Common myeloid progenitor, CD34-positive (primary cell): ENCODE measurements at regions not wholly inside any gene's neighbourhood (a gene's known extent, or its start where the extent isn't known, plus 50 kb on each side); places are given as distances from the start of the nearest gene placed in this dataset.

ENCODE experiments used
- CTCF ChIA-PET: fragments of 350-600 bp; sonication (Branson Sonifier 250); formaldehyde crosslinking; loops from one replicate; lab custom pipeline; 2021; ENCODE audit warnings: antibody characterized with exemption; lab: Charles Lee
- POLR2A ChIA-PET: fragments of 350-600 bp; sonication (Branson Sonifier 250); formaldehyde crosslinking; loops from one replicate; lab custom pipeline; 2021; ENCODE audit warnings: antibody characterized with exemption; lab: Charles Lee
- DNase-seq, 3 donors: peaks; one replicate each; pipeline versions ENCODE4 v3.0.0 to v3.0.0-alpha.2; 2013
- H3K27ac ChIP-seq, 2 experiments: 1 replicate in 1 of 2; 2 replicates in 1 of 2; pipeline ENCODE4 v1.7.0; 2013; ENCODE audit warnings: inconsistent platforms in 2 of 2, low read length in 2 of 2, mild to moderate bottlenecking in 2 of 2, low read depth in 1 of 2, moderate library complexity in 1 of 2; ENCODE audit not compliant: severe bottlenecking in 2 of 2, insufficient read depth in 1 of 2, poor library complexity in 1 of 2
- H3K27me3 ChIP-seq, 5 experiments: replicated peaks in 2 of 5; 1 replicate in 3 of 5; 2 replicates in 2 of 5; pipeline versions ENCODE4 v1.6.1 to v1.7.0; 2013; ENCODE audit warnings: low read length in 4 of 5, mild to moderate bottlenecking in 2 of 5, moderate library complexity in 2 of 5, inconsistent platforms in 1 of 5; ENCODE audit not compliant: insufficient read depth in 5 of 5, control insufficient read depth in 4 of 5
- H3K36me3 ChIP-seq, 4 experiments: 1 replicate in 2 of 4; 2 replicates in 2 of 4; pipeline versions ENCODE4 v1.6.1 to v1.7.0; 2013; ENCODE audit warnings: low read length in 3 of 4, control low read depth in 1 of 4, mild to moderate bottlenecking in 1 of 4; ENCODE audit not compliant: control insufficient read depth in 4 of 4, insufficient read depth in 4 of 4
- H3K4me1 ChIP-seq, 4 experiments: 1 replicate in 3 of 4; 2 replicates in 1 of 4; pipeline versions ENCODE4 v1.6.1 to v1.7.1; 2013; ENCODE audit warnings: low read length in 3 of 4, mild to moderate bottlenecking in 3 of 4, control low read depth in 1 of 4, inconsistent platforms in 1 of 4, moderate library complexity in 1 of 4; ENCODE audit not compliant: control insufficient read depth in 4 of 4, insufficient read depth in 4 of 4; ENCODE audit errors: control extremely low read depth in 1 of 4
- H3K4me3 ChIP-seq, 7 experiments: 1 replicate in 4 of 7; 2 replicates in 3 of 7; pipeline versions ENCODE4 v1.5.1 to v1.7.0; 2013; ENCODE audit warnings: mild to moderate bottlenecking in 7 of 7, low read length in 6 of 7, moderate library complexity in 6 of 7, inconsistent platforms in 2 of 7, low read depth in 2 of 7, control low read depth in 1 of 7; ENCODE audit not compliant: insufficient read depth in 4 of 7, control insufficient read depth in 1 of 7; ENCODE audit errors: extremely low read depth in 1 of 7
- H3K9me3 ChIP-seq, 5 experiments: 1 replicate in 4 of 5; 2 replicates in 1 of 5; pipeline versions ENCODE4 v1.6.1 to v1.7.1; 2013; ENCODE audit warnings: low read length in 4 of 5, mild to moderate bottlenecking in 2 of 5, inconsistent platforms in 1 of 5, low read depth in 1 of 5, moderate library complexity in 1 of 5; ENCODE audit not compliant: control insufficient read depth in 4 of 5, insufficient read depth in 2 of 5; ENCODE audit errors: control extremely low read depth in 1 of 5
- WGBS: methylation state at CpG from one replicate; pipeline ENCODE4 v1.1.5; 2013; ENCODE audit not compliant: insufficient coverage; 5-methylcytosine and 5-hydroxymethylcytosine counted together

GRCh38 chrX:69015156-69015555, 150.1 kb downstream of the PJA1 start:
- Histone ChIP-seq H3K4me1 (peaks cover 0 to 2% (median 0%) of the 10 kb centered on the region in 4 experiments), H3K27ac (no peak overlapping the region), H3K4me3 (no peak overlapping the region), H3K9me3 (peaks cover 0 to 4% (median 0%) of the 10 kb centered on the region in 5 experiments), H3K27me3 (peaks cover 0 to 6% (median 0%) of the 10 kb centered on the region in 5 experiments), H3K36me3 (no peaks in the 10 kb centered on the region)
- no peak for DNase-seq
- POLR2A ChIA-PET = no interaction called here
- 81% methylated on average over 4 of the region's 7 CpGs for WGBS
- CTCF ChIA-PET = no interaction called here

GRCh38 chrX:69014200-69014599, 151.1 kb downstream of the PJA1 start:
- Histone ChIP-seq H3K27ac (no peak overlapping the region), H3K27me3 (peaks cover 0 to 6% (median 0%) of the 10 kb centered on the region in 5 experiments), H3K4me1 (no peaks in the 10 kb centered on the region), H3K9me3 (peaks cover 0 to 4% (median 0%) of the 10 kb centered on the region in 5 experiments), H3K36me3 (no peaks in the 10 kb centered on the region), H3K4me3 (no peak overlapping the region)
- no peak for DNase-seq
- POLR2A ChIA-PET = no interaction called here
- CTCF ChIA-PET = interaction anchor here (1.1 kb wide), 1 partner anchor 70 kb away, joined by 3 read pairs; no protein-coding TSS in a partner anchor
- no CpG with 5 or more reads among the region's 2 CpGs for WGBS

- peaks cover 0 to 4% (median 0%) of the 10 kb centered on the region in 5 experiments for H3K27me3 ChIP-seq
- H3K27ac ChIP-seq = no peak overlapping the region
- POLR2A ChIA-PET = no interaction called here
- H3K4me1 ChIP-seq = no peaks in the 10 kb centered on the region
- H3K36me3 ChIP-seq = no peaks in the 10 kb centered on the region
- WGBS = 69% methylated on average over 3 of the region's 4 CpGs
- H3K4me3 ChIP-seq = no peak overlapping the region
- CTCF ChIA-PET = no interaction called here
- peaks cover 0 to 4% (median 2%) of the 10 kb centered on the region in 5 experiments for H3K9me3 ChIP-seq
- DNase-seq = no peak
Observed at GRCh38 chrX:69010339-69010738, 154.9 kb downstream of the PJA1 start.

- CTCF ChIA-PET = interaction anchor here (0.7 to 1.4 kb wide), 3 partner anchors 18 to 173 kb away, joined by 3 to 4 read pairs (median 3); no protein-coding TSS in a partner anchor
- Histone ChIP-seq H3K36me3 (no peaks in the 10 kb centered on the region), H3K27ac (no peak overlapping the region), H3K4me1 (peaks cover 0 to 13% (median 3%) of the 10 kb centered on the region in 4 experiments), H3K27me3 (peaks cover 0 to 3% (median 0%) of the 10 kb centered on the region in 5 experiments), H3K9me3 (no peaks in the 10 kb centered on the region), H3K4me3 (no peak overlapping the region)
- POLR2A ChIA-PET = interaction anchor here (1.1 kb wide), 1 partner anchor 172 kb away, joined by 4 read pairs; the partner anchor contains the start of gene EFNB1
- peak; percentile 38 to 90 (median 82) for DNase-seq
- 31% methylated on average over 4 of the region's 4 CpGs for WGBS
Observed at GRCh38 chrX:69000877-69001276, 164.4 kb downstream of the PJA1 start.

- Histone ChIP-seq H3K36me3 (no peaks in the 10 kb centered on the region), H3K4me3 (no peak overlapping the region), H3K27ac (no peak overlapping the region), H3K27me3 (peaks cover 0 to 3% (median 0%) of the 10 kb centered on the region in 5 experiments), H3K4me1 (peaks cover 0 to 13% (median 3%) of the 10 kb centered on the region in 4 experiments), H3K9me3 (no peaks in the 10 kb centered on the region)
- DNase-seq = peak in 1 of 3 donors; percentile 3
- CTCF ChIA-PET = no interaction called here
- POLR2A ChIA-PET = interaction anchor here (1.1 kb wide), 1 partner anchor 171 kb away, joined by 4 read pairs; the partner anchor contains the start of gene EFNB1
- no CpG with 5 or more reads among the region's 2 CpGs for WGBS
Observed at GRCh38 chrX:68999931-69000330, 165.3 kb downstream of the PJA1 start.

- DNase-seq = no peak
- Histone ChIP-seq H3K4me1 (peaks cover 0 to 15% (median 5%) of the 10 kb centered on the region in 4 experiments), H3K36me3 (no peaks in the 10 kb centered on the region), H3K9me3 (no peaks in the 10 kb centered on the region), H3K27me3 (peaks cover 0 to 3% (median 0%) of the 10 kb centered on the region in 5 experiments), H3K27ac (no peak overlapping the region), H3K4me3 (no peak overlapping the region)
- 67% methylated on average over 3 of the region's 4 CpGs for WGBS
- ChIA-PET POLR2A (no interaction called here), CTCF (no interaction called here)
Observed at GRCh38 chrX:68999356-68999755, 165.9 kb downstream of the PJA1 start.

GRCh38 chrX:68998716-68999115, 166.5 kb downstream of the PJA1 start:
- Histone ChIP-seq H3K4me1 (peaks cover 0 to 15% (median 6%) of the 10 kb centered on the region in 4 experiments), H3K27ac (no peak overlapping the region), H3K36me3 (no peaks in the 10 kb centered on the region), H3K4me3 (no peak overlapping the region), H3K27me3 (peaks cover 0 to 3% (median 0%) of the 10 kb centered on the region in 5 experiments), H3K9me3 (no peaks in the 10 kb centered on the region)
- 74% methylated on average over 3 of the region's 4 CpGs for WGBS
- CTCF ChIA-PET = no interaction called here
- DNase-seq = no peak
- POLR2A ChIA-PET = no interaction called here
